ENCODE measurements at regions not wholly inside any gene's neighbourhood (a gene's known extent, or its start where the extent isn't known, plus 50 kb on each side); places are given as distances from the start of the nearest gene placed in this dataset.

- DNase-seq (ENCODE audit: low spot score) = no peak
Observed at GRCh38 chr7:22657479-22657878, 69.5 kb upstream of the IL6 start.

- no peak for DNase-seq (ENCODE audit: low spot score)
Observed at GRCh38 chr7:22655781-22656180, 71.2 kb upstream of the IL6 start.

- no peak for DNase-seq (ENCODE audit: low spot score)
Observed at GRCh38 chr7:22654831-22655230, 72.2 kb upstream of the IL6 start.

GRCh38 chr7:22653951-22654350, 73.0 kb upstream of the IL6 start:
- DNase-seq (ENCODE audit: low spot score) = no peak

GRCh38 chr7:22651534-22652243, 75.3 kb upstream of the IL6 start:
- DNase-seq (ENCODE audit: low spot score) = no peak

GRCh38 chr7:22651036-22651435, 76.0 kb upstream of the IL6 start:
- no peak for DNase-seq (ENCODE audit: low spot score)

GRCh38 chr7:22649686-22650085, 77.3 kb upstream of the IL6 start:
- no peak for DNase-seq (ENCODE audit: low spot score)

GRCh38 chr7:22647451-22648257, 79.3 kb upstream of the IL6 start:
- DNase-seq (ENCODE audit: low spot score) = no peak

GRCh38 chr7:22645418-22646181, 81.4 kb upstream of the IL6 start:
- no peak for DNase-seq (ENCODE audit: low spot score)

- DNase-seq (ENCODE audit: low spot score) = no peak
Observed at GRCh38 chr7:22642454-22642853, 84.5 kb upstream of the IL6 start.

- no peak for DNase-seq (ENCODE audit: low spot score)
Observed at GRCh38 chr7:22640269-22640668, 86.7 kb upstream of the IL6 start.

GRCh38 chr7:22639396-22639795, 87.6 kb upstream of the IL6 start:
- no peak for DNase-seq (ENCODE audit: low spot score)

GRCh38 chr7:22635349-22635748, 91.7 kb upstream of the IL6 start:
- DNase-seq (ENCODE audit: low spot score) = no peak

GRCh38 chr7:22633954-22634474, 93.0 kb upstream of the IL6 start:
- DNase-seq (ENCODE audit: low spot score) = no peak

GRCh38 chr7:22633286-22633953, 93.6 kb upstream of the IL6 start:
- no peak for DNase-seq (ENCODE audit: low spot score)

GRCh38 chr7:22632674-22633073, 94.3 kb upstream of the IL6 start:
- DNase-seq (ENCODE audit: low spot score) = no peak

GRCh38 chr7:22631730-22632129, 95.3 kb upstream of the IL6 start:
- no peak for DNase-seq (ENCODE audit: low spot score)

GRCh38 chr7:22630069-22630468, 96.9 kb upstream of the IL6 start:
- no peak for DNase-seq (ENCODE audit: low spot score)

GRCh38 chr7:22629056-22629455, 97.9 kb upstream of the IL6 start:
- DNase-seq (ENCODE audit: low spot score) = no peak

- no peak for DNase-seq (ENCODE audit: low spot score)
Observed at GRCh38 chr7:22628112-22628511, 98.9 kb upstream of the IL6 start.

- DNase-seq (ENCODE audit: low spot score) = no peak
Observed at GRCh38 chr7:22627136-22627535, 99.9 kb upstream of the IL6 start.

GRCh38 chr7:22625251-22625650, 101.7 kb upstream of the IL6 start:
- DNase-seq (ENCODE audit: low spot score) = no peak
